GM21447 (cell line): ENCODE measurements at regions not wholly inside any gene's neighbourhood (a gene's known extent, or its start where the extent isn't known, plus 50 kb on each side); places are given as distances from the start of the nearest gene placed in this dataset.
"Not testable (repeated sequence)": the region's sequence is repeated elsewhere in the genome, so short reads cannot be mapped to it uniquely, and the experiment has no call there.

Experiments
- ATAC-seq: cut with Tn5 transposase; IDR thresholded peaks from one replicate; pipeline ENCODE4 v1.9.1; 2021; ENCODE audit not compliant: unreplicated experiment

DNA sequence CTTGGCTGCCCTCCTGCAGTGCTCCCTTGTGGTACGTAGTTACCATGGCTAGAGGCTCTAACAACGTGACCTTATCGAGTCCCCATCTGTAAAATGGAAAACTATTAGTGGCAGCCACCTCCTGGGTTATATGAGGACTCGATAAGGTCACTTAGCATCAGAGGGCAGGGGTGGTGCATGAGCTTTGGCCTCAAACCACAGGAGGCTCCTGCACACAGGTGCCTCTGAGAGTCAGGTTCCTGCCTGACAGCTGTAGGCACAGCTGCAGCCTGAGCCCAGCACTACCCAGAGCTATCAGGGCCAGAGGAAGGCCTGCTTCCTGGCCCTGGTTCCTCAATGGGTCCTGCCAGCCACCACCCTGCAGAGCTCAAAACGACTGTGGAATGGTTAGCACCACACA lies 57.2 kb upstream of the SEC14L1 start:
- ATAC-seq, result no peak

DNA sequence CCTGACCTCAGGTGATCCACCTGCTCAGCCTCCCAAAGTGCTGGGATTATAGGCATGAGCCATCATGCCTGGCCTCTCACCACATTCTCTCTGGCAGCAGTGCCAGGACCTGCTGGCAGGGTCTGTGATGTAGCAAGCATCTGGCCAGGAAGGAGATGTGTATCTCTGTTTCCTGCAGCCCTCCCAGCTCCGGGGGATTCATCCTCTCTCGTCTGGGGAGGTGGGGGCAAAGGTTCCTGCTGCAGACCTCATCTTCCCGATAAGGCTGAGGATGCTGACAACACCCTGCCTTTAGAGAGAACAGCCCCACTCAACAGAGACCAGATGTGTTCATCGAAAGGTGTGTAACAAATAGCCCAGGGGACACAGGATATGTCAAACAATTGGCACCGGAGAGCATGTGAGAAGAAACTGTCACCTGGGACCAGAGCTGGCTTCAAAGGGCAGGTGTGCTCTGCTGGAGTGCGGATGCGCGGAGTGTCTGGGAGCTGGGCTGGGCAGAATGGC lies 54.8 kb upstream of the SEC14L1 start:
- ATAC-seq, result no peak

DNA sequence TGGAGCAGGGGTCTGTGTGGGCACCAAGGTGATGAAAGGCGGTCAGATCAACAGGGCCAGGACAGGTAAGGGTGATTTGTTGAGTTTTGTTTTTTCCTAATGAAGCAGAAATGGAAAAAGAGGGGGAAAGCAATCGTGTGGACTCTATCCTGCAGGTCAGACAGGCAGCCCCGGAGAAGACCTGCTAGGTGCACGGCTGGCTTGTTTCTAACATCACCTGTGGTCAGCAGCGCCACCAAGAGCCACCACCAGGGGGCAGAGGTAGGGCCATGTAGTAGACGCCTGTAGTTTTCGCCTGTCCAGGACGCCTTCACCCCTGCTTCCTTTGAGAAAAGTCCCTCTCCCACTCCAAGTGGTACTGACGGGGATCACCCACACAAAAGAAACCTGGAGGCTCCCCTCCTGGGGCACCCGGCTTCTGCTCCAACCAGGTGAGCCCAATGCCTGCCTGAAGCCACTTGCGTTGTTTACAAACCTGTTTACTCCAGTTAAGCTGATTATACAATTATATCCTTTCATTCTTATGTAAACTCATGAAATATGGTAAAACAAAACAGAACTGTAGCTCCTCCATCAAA lies 54.2 kb upstream of the SEC14L1 start:
- no peak for ATAC-seq

DNA sequence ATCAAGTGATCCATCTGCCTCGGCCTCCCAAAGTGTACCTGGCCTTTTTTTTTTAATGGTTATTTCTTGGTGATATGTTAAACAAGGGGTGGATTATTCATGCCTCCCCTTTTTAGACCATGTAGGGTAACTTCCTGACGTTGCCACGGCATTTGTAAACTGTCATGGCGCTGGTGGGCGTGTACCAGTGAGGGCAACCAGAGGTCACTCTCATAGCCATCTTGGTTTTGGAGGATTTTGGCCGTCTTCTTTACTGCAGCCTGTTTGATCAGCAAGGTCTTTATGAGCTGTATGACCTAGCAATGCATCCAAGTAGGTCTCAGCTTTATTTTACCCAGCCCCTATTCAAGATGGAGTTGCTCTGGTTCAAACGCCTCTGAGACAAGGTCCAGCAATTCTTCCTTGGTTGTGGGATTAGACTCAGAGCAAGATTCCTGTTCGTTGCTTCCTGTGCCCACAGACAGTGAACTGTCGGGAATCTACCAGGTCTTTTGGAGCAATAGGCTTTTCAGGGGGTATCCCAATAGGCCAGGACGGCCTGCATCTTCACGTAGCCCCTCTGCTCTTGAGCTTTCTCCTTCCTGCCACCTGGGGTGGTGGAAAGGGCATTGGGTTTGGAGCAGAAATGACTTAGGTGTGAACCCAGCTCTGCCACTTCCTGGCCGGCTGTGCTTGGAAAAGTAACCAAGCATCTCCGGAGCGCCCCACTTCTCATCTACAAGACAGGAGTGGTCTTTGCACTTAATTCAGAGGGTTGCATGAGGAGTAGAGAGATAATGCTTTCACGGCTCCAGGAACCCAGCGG lies 52.9 kb upstream of the SEC14L1 start:
- ATAC-seq, result no peak

DNA sequence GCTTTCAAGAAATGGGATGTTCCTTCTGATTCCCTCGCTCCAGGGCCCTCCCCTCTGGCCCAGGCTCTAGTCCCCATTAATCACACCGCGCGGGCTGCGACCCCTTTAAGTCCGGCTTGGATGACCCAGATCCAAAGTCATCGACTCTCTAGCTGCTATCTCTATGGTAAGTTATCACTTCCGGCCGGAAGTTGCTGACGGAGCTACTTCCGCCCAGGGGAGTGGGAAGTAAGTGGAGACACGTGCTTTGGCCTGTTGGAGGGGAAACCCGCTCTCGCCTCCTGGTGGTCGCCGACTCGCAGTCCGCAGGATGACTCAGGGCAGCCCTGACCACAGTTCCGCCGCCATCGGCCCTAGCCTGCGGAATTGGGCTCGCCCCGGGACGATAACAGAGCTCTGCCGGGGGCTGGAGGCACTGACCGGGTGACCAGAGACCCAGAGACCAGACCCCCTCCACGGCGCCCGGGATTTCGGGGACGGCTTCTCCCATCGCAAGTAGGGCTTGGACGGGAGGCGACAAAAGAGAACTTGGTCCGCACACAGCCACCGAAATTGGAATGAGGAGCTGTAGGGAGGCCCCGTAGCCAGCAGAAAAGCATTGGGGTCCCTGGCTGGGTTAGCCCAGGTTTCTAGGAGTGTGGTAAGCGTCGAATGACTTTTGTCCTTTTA lies 52.2 kb upstream of the SEC14L1 start:
- peak; percentile 74 for ATAC-seq

DNA sequence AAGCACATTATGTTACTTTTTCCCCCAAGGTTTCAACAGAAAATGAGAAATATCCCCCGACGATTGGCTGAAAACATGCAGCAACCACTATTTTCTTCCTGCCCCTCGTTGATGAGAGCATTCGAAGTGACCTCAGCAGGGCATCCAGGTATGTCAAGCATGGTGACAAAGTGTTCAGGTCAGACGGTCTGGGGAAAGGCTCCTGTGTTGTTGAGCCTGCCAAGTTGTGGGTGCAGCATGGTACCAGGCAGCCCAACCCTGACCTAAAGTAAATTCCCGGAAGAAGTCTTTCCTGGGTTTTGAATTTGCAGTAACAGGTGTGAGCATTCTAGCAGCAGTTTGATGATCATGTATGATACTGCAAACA lies 51.7 kb upstream of the SEC14L1 start:
- ATAC-seq, result no peak

DNA sequence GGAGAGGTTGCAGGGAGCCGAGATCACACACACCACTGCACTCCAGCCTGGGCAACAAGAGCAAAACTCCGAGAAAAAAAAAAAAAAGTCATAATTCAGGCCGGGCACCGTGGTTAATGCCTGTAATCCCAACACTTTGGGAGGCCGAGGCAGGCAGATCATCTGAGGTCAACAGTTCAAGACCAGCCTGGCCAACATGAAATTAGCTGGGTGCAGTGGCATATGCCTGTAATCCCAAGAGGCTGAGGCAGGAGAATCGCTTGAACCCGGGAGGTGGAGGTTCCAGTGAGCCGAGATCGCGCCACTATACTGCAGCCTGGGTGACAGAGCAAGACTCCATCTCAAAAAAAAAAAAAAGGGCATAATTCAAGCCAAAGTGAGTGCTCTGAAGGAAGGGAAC lies 50.8 kb upstream of the SEC14L1 start:
- not testable (repeated sequence) for ATAC-seq

DNA sequence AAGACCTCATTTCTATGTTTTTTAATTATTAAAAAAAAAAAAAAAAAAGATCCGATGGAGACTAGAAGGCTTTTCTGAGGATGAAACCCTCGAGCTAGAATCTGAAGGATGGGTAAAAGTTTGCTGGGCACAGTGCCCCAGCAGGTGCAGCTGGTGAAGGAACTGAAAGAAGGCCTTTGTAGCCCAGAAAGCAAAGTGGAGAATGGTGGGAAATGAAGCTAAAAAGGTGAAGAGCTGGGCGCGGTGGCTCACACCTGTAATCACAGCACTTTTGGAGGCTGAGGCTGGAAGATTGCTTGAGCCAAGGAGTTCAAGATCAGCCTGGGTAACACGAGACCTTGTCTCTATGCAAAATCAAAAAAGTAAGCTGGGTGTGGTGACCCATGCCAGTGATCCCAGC lies 50.3 kb upstream of the SEC14L1 start:
- ATAC-seq, result no peak
